SKM-1 treated with dmso at 0.1 percent for 144 hours (cell line): ENCODE measurements at regions not wholly inside any gene's neighbourhood (a gene's known extent, or its start where the extent isn't known, plus 50 kb on each side); places are given as distances from the start of the nearest gene placed in this dataset.
"Not testable (repeated sequence)": the region's sequence is repeated elsewhere in the genome, so short reads cannot be mapped to it uniquely, and the experiment has no call there.

ENCODE experiments used
- DNase-seq: peaks from one replicate; lab custom pipeline; 2025; ENCODE audit not compliant: unreplicated experiment; lab: John Stamatoyannopoulos, UW

DNA sequence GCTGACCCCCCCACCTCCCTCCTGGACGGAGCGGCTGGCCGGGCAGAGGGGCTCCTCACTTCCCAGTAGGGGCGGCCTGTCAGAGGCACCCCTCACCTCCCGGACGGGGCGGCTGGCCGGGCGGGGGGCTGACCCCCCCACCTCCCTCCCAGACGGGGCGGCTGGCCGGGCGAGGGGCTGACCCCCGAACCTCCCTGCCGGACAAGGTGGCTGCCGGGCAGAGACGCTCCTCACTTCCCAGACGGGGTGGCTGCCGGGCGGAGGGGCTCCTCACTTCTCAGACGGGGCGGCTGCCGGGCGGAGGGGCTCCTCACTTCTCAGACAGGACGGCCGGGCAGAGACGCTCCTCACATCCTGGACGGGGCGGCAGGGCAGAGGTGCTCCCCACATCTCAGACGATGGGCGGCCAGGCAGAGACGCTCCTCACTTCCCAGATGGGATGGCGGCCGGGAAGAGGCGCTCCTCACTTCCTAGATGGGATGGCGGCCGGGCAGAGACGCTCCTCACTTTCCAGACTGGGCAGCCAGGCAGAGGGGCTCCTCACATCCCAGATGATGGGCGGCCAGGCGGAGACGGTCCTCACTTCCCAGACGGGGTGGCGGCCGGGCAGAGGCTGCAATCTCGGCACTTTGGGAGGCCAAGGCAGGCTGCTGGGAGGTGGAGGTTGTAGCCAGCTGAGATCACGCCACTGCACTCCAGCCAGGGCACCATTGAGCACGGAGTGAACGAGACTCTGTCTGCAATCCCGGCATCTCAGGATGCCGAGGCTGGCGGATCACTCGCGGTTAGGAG, 66.2 kb upstream of the PAPPA2 start:
- DNase-seq: not testable (repeated sequence)

DNA sequence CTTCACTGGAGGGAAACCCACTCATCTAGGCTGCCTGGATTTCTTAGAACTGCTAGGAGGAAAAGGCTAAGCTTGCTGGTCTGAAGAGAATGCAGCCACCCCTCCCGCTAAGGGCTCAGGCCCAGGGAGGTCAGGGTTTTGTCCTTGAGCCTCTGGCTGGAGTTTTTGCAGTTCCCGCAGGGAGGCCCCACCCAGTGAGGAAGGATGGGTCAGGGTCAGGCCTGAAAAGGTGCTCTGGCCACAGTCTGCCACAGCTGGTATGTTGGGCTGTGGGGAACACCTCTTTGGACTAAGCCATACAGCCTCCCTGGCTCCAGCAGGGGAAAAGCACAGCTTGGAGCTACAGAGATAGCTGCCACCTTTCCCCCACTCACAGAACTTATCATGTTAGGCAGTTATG, 71.4 kb upstream of the PAPPA2 start:
- no peak for DNase-seq

DNA sequence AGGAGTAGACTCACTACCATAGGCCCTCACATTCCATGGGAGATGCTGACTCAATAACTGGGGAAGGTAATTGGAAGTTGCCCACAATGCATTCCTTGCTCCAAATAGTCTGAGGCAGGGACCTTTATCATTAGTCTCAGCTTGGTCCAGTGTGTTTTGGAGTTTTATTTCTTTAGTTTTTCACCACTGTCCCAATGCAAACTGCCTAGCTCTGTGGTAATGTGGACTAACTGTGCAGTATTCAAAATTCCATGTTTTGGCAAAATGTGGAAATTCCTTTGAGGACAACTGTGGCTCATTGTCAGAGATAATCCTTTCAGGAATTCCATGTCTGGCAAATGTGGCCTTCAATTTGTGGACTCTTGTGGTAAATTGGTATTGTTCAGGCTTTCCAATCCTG, 78.1 kb upstream of the PAPPA2 start:
- no peak for DNase-seq

DNA sequence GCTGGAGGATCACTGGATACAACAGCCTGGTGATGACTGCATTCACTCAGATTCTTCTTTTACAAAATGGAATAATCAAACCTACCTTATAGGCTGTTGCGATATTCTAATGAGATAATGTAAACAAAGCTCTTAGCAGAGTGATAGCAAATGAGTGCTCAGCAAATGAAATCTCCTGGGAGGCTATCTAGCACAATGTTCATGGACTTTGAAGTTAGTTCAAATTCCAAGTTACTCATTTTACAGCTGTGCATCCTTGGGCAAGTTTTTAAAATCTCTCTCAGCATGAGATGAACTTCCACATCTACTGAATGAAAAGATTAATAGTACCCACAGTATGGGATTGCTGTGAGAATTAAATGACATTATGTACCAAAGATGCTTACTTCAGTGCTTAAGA, 80.8 kb upstream of the PAPPA2 start:
- no peak for DNase-seq

DNA sequence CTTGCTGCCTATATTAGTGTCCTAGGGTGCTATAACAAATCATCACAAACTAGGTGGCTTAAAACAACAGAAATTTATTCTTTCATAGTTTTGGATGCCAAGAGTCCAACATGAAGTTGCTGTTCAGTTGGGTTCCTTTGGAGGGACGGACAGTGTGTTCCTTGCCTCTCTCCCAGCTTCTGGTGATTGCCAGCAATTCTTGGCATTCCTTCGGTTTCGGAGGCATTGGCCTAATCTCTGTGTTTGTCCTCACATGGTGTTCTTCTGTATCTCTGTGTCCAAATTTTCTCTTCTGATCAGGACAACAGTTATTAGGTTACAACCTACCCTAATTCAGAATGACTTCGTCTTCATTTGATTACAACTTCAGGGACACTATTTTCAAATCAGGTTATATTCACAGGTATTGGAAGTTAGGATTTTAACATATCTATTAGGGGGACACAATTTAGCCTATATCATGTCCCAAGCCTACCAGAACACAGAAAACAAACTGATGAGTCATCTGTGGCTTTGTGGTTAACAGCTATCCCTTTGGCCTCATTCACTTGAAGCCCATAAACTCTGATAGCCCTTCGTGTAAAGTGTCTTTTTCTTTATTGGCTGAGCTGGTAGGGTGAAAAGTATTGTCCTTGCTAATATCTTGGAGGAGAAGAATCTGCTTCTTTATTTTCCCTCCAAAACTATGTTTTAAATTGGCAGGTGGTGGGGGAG, 83.2 kb upstream of the PAPPA2 start:
- no peak for DNase-seq

DNA sequence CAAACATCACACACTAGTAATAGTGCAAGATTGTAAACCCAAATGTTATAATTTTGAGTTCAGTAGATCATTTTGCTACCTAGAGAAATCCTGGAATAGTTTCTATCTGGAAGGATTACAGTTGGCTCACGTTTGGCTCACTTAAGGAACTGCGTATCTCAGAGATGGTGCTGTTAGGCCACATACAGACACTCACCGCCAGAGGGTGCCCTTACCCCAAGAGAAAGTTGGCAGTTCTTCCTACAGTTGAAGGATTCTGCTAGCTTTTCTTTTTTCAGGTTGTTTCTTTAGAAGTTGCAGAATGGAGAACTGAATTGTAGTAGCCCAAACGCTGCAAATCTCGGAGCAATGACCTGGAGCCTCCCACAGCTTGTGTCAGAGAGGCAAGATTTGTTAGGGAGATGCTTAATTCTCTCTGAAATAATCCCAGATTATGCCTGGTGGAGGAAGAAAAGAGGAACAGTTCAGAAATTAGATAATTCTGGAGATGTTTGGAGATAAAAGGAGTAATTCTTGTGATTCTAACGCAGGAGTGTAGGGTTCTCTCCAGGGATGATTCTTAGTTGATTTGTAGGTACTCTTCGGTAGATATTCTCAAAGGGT, 87.9 kb upstream of the PAPPA2 start:
- peak; percentile 81 for DNase-seq

DNA sequence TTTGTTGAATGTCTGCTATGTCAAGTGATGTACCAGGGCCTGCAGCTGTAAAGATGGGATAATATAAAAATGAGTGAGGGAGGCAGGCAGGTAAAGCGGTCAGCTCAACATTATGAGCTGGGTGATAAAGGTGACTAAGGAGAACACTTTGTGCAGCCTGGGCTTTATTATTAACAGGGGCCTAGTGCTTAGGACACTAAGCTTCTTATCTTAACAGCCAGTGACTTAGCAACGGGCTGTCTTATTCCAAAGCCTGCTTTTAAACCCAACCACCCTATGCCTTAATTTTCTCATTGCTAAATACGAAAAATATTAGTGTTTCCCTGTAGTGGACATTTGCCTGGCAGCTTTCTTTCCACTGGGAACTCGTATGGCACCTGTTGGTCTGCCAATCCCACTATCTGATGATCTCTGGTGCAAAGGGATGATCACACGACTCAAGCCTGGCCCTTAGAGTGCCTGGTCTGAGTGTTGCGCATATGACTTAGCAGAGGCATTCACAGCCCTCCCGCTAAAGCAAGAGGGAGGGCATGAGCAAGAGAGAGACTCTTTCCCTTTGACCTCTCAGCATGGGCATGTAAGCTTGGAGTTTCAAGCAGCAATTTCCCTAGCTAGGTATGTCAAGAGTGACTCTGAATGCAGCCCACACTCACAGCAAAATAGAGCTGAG, 98.6 kb upstream of the PAPPA2 start:
- DNase-seq: no peak

DNA sequence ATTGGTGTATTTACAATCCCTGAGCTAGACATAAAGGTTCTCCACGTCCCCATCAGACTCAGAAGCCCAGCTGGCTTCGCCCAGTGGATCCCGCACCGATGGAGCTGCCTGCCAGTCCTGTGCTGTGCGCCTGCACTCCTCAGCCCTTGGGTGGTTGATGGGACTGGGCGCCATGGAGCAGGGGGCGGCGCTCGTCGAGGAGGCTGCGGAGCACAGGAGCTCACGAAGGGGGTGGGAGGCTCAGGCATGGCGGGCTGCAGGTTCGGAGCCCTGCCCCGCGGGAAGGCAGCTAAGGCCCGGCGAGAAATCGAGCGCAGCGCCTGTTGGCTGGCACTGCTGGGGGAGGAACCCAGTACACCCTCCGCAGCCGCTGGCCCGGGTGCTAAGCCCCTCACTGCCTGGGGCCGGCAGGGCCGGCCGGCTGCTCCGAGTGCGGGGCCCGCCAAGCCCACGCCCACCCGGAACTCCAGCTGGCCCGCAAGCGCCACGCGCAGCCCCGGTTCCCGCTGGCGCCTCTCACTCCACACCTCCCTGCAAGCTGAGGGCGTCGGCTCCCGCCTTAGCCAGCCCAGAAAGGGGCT, 113.8 kb upstream of the PAPPA2 start:
- DNase-seq: not testable (repeated sequence)

DNA sequence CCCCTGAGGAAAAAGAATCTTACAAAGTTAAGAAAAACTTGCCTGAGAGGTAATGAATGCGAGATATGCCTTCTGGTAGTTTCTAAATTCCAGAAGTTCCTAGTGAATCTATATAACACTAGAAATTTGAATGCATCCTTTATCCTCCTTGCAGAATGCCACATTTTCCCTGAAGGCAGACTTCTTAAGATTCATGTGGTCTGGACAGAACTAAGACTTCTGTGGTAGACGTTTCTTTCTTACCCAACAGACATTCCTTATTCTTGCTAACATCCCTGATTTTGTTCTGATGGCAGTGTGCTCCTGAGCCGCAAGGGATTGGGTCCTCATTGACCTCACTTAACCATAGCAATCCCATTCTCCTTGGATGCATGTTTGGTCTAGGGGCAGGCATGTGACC, 121.3 kb upstream of the PAPPA2 start:
- no peak for DNase-seq

DNA sequence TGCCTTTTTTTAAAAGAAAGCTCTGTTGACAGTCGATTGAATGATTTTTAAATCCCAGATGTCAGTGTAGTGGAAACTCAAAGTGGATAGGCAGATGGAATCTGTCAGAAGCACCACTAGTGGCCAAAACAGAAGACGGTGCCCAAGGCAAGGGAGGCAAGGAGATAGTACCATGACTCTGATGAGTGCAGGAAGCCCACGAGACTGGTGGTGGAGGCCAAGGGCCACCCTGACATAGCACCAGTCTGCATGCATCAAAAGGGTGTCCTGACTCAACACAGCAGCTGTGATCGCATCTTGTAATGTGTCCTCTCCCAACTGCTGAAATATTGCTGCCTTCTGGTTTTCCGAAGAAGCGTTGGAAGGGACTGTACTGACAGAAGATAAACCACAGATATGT, 124.1 kb upstream of the PAPPA2 start:
- DNase-seq: no peak

DNA sequence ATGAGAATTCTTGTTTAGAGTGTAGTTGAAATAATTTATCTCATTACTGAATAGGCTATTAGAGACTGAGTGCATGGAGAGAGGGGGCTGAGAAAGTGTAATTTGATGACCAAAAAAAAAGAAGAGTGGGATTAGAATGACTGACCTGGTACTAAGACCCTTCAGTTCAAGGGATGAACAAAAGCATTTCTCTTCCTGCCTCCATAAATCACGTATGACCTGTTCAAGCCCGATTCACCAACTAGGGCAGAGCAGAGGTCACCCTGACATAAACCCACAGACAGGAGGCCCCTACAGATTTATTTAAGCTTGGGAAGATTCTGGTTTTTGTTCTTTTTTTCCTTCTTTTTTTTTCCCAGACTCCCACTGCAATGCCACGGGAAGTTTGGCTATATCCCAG, 123.7 kb upstream of the COP1 start:
- no peak for DNase-seq

DNA sequence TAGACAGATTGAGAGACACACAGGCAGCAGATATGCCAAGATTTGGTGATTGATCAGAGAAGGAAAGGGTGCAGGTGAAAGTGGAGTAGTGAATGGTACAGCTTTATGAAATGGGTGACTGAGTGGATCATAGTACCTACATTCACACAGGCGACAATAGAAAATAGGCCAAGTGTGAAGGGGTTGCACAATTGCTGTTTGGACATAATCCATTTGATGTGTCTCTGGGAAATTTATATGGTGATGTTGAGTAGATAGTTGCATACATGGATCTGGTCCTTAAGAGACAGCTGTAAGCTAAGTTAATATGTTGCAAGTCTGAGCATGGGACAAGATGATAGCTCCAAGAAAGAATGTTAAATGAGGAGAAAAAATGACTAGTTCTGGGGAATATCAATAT, 118.6 kb upstream of the COP1 start:
- DNase-seq: no peak

DNA sequence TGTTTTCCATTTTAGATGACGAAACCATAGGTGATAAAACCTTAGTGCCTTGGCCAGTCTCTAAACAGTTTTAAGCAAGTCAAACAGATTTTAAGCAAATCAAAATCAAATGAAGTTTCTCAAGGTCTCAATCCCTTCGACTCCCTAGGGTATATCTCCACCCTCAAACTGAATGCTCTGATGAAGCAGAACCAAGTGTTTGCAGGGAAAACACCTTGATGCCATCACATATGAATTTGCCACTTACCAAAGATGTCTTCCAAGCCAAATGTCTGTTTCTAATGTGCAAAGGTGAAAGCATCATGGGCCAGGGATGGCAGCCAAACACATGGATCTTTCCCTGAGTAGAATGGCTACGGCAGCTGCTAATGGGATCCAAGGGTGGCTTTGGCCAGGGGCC, 116.4 kb upstream of the COP1 start:
- DNase-seq: no peak

DNA sequence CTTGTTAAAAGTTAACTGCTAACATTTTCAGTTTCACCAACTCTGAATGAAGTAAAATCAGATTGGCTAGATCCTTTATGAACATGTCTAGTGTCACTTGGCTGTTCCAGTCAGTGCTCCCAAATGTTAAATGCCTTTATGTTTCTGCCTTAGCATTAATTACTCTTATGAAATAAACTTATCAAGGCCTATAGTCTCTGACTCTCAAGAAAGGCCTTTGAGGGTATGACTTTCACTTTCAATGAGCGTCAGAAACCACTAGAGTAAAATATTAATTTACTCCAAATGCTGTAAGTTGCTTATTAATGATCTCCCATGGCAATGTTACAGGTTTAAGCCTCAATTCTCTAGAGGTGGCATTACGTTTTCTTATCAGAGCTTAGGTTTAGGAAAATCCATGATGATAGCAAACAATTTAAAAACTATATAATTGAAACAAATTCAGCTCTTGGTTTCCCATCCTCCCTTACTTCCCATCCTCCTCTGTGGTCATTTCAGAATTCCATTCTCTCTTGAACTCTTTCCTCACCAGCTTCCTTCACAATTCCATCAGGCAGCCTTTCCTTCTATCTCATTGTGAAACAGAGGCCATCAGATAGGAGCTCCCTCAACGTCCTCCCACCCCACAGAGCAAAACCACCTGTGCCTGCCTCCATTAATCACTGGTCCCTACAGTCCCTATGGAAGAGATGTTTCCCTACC, 108.6 kb upstream of the COP1 start:
- no peak for DNase-seq

DNA sequence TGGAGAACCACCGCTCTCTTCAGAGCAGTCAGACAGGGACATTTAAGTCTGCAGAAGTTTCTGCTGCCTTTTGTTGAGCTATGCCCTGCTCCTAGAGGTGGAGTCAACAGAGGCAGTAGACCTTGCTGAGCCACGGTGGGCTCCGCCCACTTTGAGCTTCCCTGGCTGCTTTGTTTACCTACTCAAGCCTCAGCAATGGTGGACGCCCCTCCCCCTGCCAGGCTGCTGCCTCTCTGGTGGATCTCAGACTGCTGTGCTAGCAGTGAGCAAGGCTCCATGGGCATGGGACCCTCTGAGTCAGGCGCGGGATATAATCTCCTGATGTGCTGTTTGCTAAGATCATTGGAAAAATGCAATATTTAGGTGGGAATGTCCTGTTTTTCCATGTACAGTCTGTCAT, 89.5 kb upstream of the COP1 start:
- DNase-seq: not testable (repeated sequence)

DNA sequence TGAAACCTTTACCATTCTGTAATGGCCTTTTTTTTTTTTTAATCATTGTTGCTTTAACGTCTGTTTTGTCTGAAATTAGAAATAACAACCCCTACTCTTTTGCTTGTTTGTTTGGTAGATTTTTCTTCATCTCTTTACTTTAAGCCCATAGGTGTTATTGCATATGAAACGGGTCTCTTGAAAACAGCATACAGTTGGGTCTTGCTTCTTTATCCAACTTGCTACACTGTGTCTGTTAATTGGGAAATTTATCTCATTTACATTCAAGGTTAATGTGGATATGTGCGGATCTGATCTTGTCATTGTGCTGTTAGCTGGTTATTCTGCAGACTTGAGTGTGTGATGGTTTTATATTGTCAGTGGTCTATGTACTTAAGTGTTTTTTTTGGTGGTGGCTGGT, 78.9 kb upstream of the COP1 start:
- no peak for DNase-seq

DNA sequence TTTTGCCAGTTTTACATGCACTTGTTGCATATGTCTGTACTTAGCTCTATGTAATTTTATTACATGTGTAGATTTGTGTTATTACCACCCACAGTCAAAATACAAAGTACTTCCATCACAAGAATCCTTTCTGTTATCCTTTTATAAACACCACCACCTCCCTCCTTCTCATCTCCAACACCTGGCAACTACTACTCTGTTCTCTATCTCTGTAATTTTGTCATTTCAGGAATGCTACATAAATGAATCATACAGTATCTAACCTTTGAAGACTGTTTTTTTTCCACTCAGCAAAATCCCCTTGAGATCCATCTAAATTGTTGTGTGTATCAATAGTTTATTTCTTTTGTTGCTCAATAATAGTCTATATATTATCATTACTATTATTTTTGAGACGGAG, 64.5 kb upstream of the COP1 start:
- no peak for DNase-seq
